GM12878 (cell line): ENCODE measurements at regions not wholly inside any gene's neighbourhood (a gene's known extent, or its start where the extent isn't known, plus 50 kb on each side); places are given as distances from the start of the nearest gene placed in this dataset.

Source experiments
- ATAC-seq: fragments of 200-7000 bp; cut with Tn5 transposase; 3 replicates; pipeline ENCODE4 v1.9.1; 2020; ENCODE audit warnings: mild to moderate bottlenecking, moderate library complexity
- BruUV-seq: library from RNA; stranded (reverse); fragments of 400-500 nt; replicated peaks from 2 replicates; lab custom pipeline; 2021; lab: Mats Ljungman, UMichigan
- CTCF ChIA-PET: fragments of 300-600 bp; sonication (Branson Sonifier 250); formaldehyde crosslinking; extraction: SDS; loops from one replicate; lab custom pipeline; 2021; ENCODE audit warnings: inconsistent platforms; lab: Yijun Ruan, JAX
- POLR2A ChIA-PET: fragments of 350-600 bp; formaldehyde crosslinking; extraction: SDS; loops from one replicate; lab custom pipeline; 2021; ENCODE audit warnings: inconsistent platforms; lab: Charles Lee
- RAD21 ChIA-PET: fragments of 300-600 bp; sonication (Branson Sonifier 250); formaldehyde crosslinking; loops from one replicate; lab custom pipeline; 2023; ENCODE audit warnings: antibody characterized with exemption; ENCODE audit not compliant: unreplicated experiment; lab: Charles Lee
- SMC1A ChIA-PET: fragments of 300-600 bp; sonication (Branson Sonifier 250); formaldehyde crosslinking; loops from one replicate; lab custom pipeline; 2023; ENCODE audit not compliant: unreplicated experiment, uncharacterized antibody; lab: Charles Lee
- DNase-seq: peaks from one replicate; pipeline ENCODE4 v3.0.0-alpha.2; 2011; ENCODE audit warnings: low read depth, low spot score
- FAIRE-seq: peaks from 3 replicates; lab custom pipeline; 2011; peaks lifted over from hg19 to GRCh38; lab: Jason Lieb, UNC
- H2AFZ ChIP-seq: 2 replicates; pipeline ENCODE4 v1.6.0; 2011; ENCODE audit warnings: low read depth, low read length, control low read depth; ENCODE audit not compliant: control insufficient read depth
- H3K27ac ChIP-seq: 2 replicates; pipeline ENCODE4 v1.5.1; 2011; ENCODE audit warnings: control low read depth; ENCODE audit not compliant: control insufficient read depth, insufficient read depth
- H3K27me3 ChIP-seq, 2 experiments: replicated peaks in 1 of 2; 2 replicates each; pipeline versions ENCODE4 v1.6.0 to v1.6.1; 2011; ENCODE audit warnings: low read length in 1 of 2; ENCODE audit not compliant: control insufficient read depth in 2 of 2, insufficient read depth in 2 of 2
- H3K36me3 ChIP-seq, 2 experiments: 2 replicates each; pipeline ENCODE4 v1.5.1; 2011; ENCODE audit warnings: low read length in 1 of 2; ENCODE audit not compliant: control insufficient read depth in 2 of 2, insufficient read depth in 2 of 2
- H3K4me1 ChIP-seq: 2 replicates; pipeline ENCODE4 v1.6.1; 2011; ENCODE audit warnings: mild to moderate bottlenecking, low read length, moderate library complexity, mixed read lengths; ENCODE audit not compliant: control insufficient read depth, insufficient read depth
- H3K4me2 ChIP-seq: 2 replicates; pipeline ENCODE4 v1.6.0; 2011; ENCODE audit warnings: control low read depth; ENCODE audit not compliant: control insufficient read depth, insufficient read depth
- H3K4me3 ChIP-seq: fragments of 200-600 bp; sonication (generic); 2 replicates; pipeline ENCODE4 v1.5.1; 2016
- H3K79me2 ChIP-seq: 2 replicates; pipeline ENCODE4 v1.6.0; 2011; ENCODE audit warnings: low read length; ENCODE audit not compliant: control insufficient read depth, insufficient read depth
- H3K9ac ChIP-seq: 2 replicates; pipeline ENCODE4 v1.8.0; 2011; ENCODE audit warnings: low read length, control low read depth, mixed read lengths; ENCODE audit not compliant: control insufficient read depth, insufficient read depth
- H3K9me3 ChIP-seq: replicated peaks from 3 replicates; pipeline ENCODE4 v1.5.1; 2011; ENCODE audit warnings: mild to moderate bottlenecking, low read length; ENCODE audit not compliant: control insufficient read depth, insufficient read depth
- H4K20me1 ChIP-seq: 2 replicates; pipeline ENCODE4 v1.6.0; 2011; ENCODE audit not compliant: control insufficient read depth, insufficient read depth
- ATF3 ChIP-seq: IDR thresholded peaks from 2 replicates; pipeline ENCODE4 v1.6.1; 2011; ENCODE audit warnings: low read depth, mild to moderate bottlenecking, low read length, moderate library complexity, borderline replicate concordance; ENCODE audit errors: extremely low read depth
- JUND ChIP-seq: IDR thresholded peaks from 2 replicates; pipeline ENCODE4 v1.6.1; 2012; ENCODE audit warnings: low read depth, mild to moderate bottlenecking, low read length, improper control_type of control experiment, moderate library complexity
- NBN ChIP-seq: fragments of 450-650 bp; IDR thresholded peaks from 2 replicates; pipeline ENCODE4 v1.6.1; 2016
- ZBTB33 ChIP-seq: fragments of 450-650 bp; IDR thresholded peaks from 2 replicates; pipeline ENCODE4 v1.6.1; 2017; ENCODE audit warnings: mild to moderate bottlenecking
- ZBTB4 ChIP-seq: fragments of 450-650 bp; formaldehyde crosslinking; IDR thresholded peaks from 2 replicates; pipeline ENCODE4 v1.4.0; 2022; ENCODE audit warnings: mild to moderate bottlenecking, moderate library complexity
- ZNF592 ChIP-seq: fragments of 450-650 bp; IDR thresholded peaks from 2 replicates; pipeline ENCODE4 v1.6.1; 2017; ENCODE audit warnings: mild to moderate bottlenecking, moderate library complexity
- ZNF622 ChIP-seq: fragments of 450-650 bp; IDR thresholded peaks from 2 replicates; pipeline ENCODE4 v1.6.1; 2017; ENCODE audit warnings: mild to moderate bottlenecking, inconsistent platforms
- WGBS: methylation state at CpG from one replicate; pipeline ENCODE4 v1.1.6; 2016; ENCODE audit warnings: low lambda C conversion rate; ENCODE audit not compliant: insufficient replicate concordance, insufficient coverage; ENCODE audit errors: missing lambda C conversion rate; 5-methylcytosine and 5-hydroxymethylcytosine counted together
- in situ Hi-C: fragments of 300-500 bp; cut with MboI; formaldehyde crosslinking; loops from 9 replicates; pipeline ENCODE4 v1.14.3; 2018; ENCODE audit warnings: mixed read lengths
- intact Hi-C: fragments of 100-400 bp; cut with micrococcal nuclease; formaldehyde crosslinking; loops from one replicate; pipeline ENCODE4 v1.14.2; 2022; ENCODE audit not compliant: unreplicated experiment

- no peak for ATAC-seq
- WGBS, result 34% methylated on average over 8 of the region's 8 CpGs
Observed at GRCh38 chr13:23947893-23948292, 50.6 kb upstream of the C1QTNF9B start.

More at GRCh38 chr13:23947893-23948292, 50.6 kb upstream of the C1QTNF9B start:
- intact Hi-C loops, result no loop called here
- CTCF ChIA-PET, result interaction anchor here (0.9 kb wide), 1 partner anchor 9 kb away, joined by 4 read pairs; no protein-coding TSS in a partner anchor
- H3K79me2 ChIP-seq, result no peaks in the 10 kb centered on the region
- no peak overlapping the region for H3K4me2 ChIP-seq
- H3K9ac ChIP-seq, result no peak overlapping the region
- no peaks in the 10 kb centered on the region; the same call in 2 of the 3 replicates for H3K9me3 ChIP-seq
- H3K36me3 ChIP-seq, result no peaks in the 10 kb centered on the region
- no TSS peak for BruUV-seq
- no peak overlapping the region for H3K4me3 ChIP-seq
- in situ Hi-C loops, result no loop called here
- FAIRE-seq (no peak), DNase-seq (no peak)
- H4K20me1 ChIP-seq, result no peaks in the 10 kb centered on the region
- no peaks in the 10 kb centered on the region for H3K4me1 ChIP-seq
- RAD21 ChIA-PET, result interaction anchor here (0.6 kb wide), 1 partner anchor 953 kb away, joined by 3 read pairs; no protein-coding TSS in a partner anchor
- SMC1A ChIA-PET, result no interaction called here
- TF ChIP-seq JUND, result no peak
- TF ChIP-seq ZBTB4 (CRISPR knock-in tag), result no peak
- TF ChIP-seq ZNF592, result no peak
- no peak for TF ChIP-seq ATF3
- no peak for TF ChIP-seq ZBTB33
- no peak for TF ChIP-seq NBN
- no peak for TF ChIP-seq ZNF622
- no peaks in the 10 kb centered on the region; a peak in 1 of 4 replicates for H3K27me3 ChIP-seq
- POLR2A ChIA-PET, result interaction anchor here (1.0 kb wide), 1 partner anchor 61 kb away, joined by 3 read pairs; no protein-coding TSS in a partner anchor
- H2AFZ ChIP-seq, result no peak overlapping the region
- no peak overlapping the region for H3K27ac ChIP-seq
